GM23338 (cell line): ENCODE measurements at regions not wholly inside any gene's neighbourhood (a gene's known extent, or its start where the extent isn't known, plus 50 kb on each side); places are given as distances from the start of the nearest gene placed in this dataset.

Experiments used
- CREB1 ChIP-seq: fragments of 250-450 bp; sonication (Bioruptor Pico); IDR thresholded peaks from 2 replicates; pipeline ENCODE4 v1.5.0; 2020; ENCODE audit warnings: low read depth, mild to moderate bottlenecking, moderate library complexity
- EZH2 ChIP-seq: fragments of 200-600 bp; sonication (generic); IDR thresholded peaks from one replicate; pipeline ENCODE4 v1.8.0; 2017; ENCODE audit warnings: antibody characterized with exemption, mild to moderate bottlenecking, low read depth; ENCODE audit not compliant: unreplicated experiment
- EZH2phosphoT487 ChIP-seq: fragments of 200-600 bp; sonication (generic); IDR thresholded peaks from one replicate; pipeline ENCODE4 v1.8.1; 2018; ENCODE audit warnings: antibody characterized with exemption; ENCODE audit not compliant: unreplicated experiment
- JUNB ChIP-seq: IDR thresholded peaks from one replicate; pipeline ENCODE4 v1.6.1; 2016; ENCODE audit warnings: antibody characterized with exemption; ENCODE audit not compliant: unreplicated experiment
- POLR2AphosphoS5 ChIP-seq: IDR thresholded peaks from 2 replicates; pipeline ENCODE4 v1.6.1; 2016; ENCODE audit warnings: antibody characterized with exemption, low read depth
- STAT1 ChIP-seq: IDR thresholded peaks from one replicate; pipeline ENCODE4 v1.6.1; 2016; ENCODE audit warnings: antibody characterized with exemption; ENCODE audit not compliant: unreplicated experiment
- ZNF114 ChIP-seq: fragments of 250-450 bp; sonication (Bioruptor Pico); IDR thresholded peaks from 2 replicates; pipeline ENCODE4 v1.5.0; 2020; ENCODE audit warnings: mild to moderate bottlenecking, moderate library complexity
- ZNF462 ChIP-seq: fragments of 250-450 bp; sonication (Bioruptor Pico); IDR thresholded peaks from 2 replicates; pipeline ENCODE4 v1.5.0; 2020; ENCODE audit warnings: mild to moderate bottlenecking, moderate library complexity
- TF ChIP-seq, protein P1 (sequence below), 2 experiments: fragments of 200-600 bp in 1 of 2; sonication (generic) in 1 of 2; conservative IDR thresholded peaks; 2 replicates each; pipeline versions ENCODE4 v1.5.1 to v1.6.1; 2016 to 2017; ENCODE audit warnings: antibody characterized with exemption in 2 of 2, low read depth in 2 of 2, mild to moderate bottlenecking in 2 of 2, moderate library complexity in 1 of 2
- TF ChIP-seq, protein P2 (sequence below): IDR thresholded peaks from one replicate; pipeline ENCODE4 v1.6.1; 2018; ENCODE audit warnings: antibody characterized with exemption; ENCODE audit not compliant: unreplicated experiment

DNA sequence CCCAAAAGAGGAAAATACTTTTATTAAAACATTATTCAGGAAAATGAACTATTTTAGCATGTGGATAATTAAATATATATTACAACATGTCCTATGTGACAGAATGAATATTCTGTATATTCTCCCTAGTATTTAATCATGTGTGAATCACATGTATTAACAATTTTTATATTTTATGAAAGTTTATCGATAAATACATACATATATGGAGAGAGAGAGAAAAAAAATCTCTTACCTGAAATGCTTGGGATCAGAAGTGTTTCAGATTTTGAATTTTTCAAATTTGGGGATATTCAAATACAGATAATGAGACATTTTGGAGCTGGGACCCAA lies 228.6 kb upstream of the RBBP8 start:
- TF ChIP-seq, protein P1, sequence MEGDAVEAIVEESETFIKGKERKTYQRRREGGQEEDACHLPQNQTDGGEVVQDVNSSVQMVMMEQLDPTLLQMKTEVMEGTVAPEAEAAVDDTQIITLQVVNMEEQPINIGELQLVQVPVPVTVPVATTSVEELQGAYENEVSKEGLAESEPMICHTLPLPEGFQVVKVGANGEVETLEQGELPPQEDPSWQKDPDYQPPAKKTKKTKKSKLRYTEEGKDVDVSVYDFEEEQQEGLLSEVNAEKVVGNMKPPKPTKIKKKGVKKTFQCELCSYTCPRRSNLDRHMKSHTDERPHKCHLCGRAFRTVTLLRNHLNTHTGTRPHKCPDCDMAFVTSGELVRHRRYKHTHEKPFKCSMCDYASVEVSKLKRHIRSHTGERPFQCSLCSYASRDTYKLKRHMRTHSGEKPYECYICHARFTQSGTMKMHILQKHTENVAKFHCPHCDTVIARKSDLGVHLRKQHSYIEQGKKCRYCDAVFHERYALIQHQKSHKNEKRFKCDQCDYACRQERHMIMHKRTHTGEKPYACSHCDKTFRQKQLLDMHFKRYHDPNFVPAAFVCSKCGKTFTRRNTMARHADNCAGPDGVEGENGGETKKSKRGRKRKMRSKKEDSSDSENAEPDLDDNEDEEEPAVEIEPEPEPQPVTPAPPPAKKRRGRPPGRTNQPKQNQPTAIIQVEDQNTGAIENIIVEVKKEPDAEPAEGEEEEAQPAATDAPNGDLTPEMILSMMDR (conservative IDR thresholded peaks at IDR 0.05; ENCODE audit: low read depth in 2 of 2) = no peak
- TF ChIP-seq EZH2phosphoT487 (no peak), POLR2AphosphoS5 (no peak), EZH2 (no peak), ZNF462 (no peak), JUNB (no peak), ZNF114 (CRISPR knock-in tag) (no peak), CREB1 (no peak), STAT1 (no peak)
- TF ChIP-seq, protein P2, sequence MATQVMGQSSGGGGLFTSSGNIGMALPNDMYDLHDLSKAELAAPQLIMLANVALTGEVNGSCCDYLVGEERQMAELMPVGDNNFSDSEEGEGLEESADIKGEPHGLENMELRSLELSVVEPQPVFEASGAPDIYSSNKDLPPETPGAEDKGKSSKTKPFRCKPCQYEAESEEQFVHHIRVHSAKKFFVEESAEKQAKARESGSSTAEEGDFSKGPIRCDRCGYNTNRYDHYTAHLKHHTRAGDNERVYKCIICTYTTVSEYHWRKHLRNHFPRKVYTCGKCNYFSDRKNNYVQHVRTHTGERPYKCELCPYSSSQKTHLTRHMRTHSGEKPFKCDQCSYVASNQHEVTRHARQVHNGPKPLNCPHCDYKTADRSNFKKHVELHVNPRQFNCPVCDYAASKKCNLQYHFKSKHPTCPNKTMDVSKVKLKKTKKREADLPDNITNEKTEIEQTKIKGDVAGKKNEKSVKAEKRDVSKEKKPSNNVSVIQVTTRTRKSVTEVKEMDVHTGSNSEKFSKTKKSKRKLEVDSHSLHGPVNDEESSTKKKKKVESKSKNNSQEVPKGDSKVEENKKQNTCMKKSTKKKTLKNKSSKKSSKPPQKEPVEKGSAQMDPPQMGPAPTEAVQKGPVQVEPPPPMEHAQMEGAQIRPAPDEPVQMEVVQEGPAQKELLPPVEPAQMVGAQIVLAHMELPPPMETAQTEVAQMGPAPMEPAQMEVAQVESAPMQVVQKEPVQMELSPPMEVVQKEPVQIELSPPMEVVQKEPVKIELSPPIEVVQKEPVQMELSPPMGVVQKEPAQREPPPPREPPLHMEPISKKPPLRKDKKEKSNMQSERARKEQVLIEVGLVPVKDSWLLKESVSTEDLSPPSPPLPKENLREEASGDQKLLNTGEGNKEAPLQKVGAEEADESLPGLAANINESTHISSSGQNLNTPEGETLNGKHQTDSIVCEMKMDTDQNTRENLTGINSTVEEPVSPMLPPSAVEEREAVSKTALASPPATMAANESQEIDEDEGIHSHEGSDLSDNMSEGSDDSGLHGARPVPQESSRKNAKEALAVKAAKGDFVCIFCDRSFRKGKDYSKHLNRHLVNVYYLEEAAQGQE = no peak
